ENCODE measurements at regions not wholly inside any gene's neighbourhood (a gene's known extent, or its start where the extent isn't known, plus 50 kb on each side); places are given as distances from the start of the nearest gene placed in this dataset.
"Not testable (repeated sequence)": the region's sequence is repeated elsewhere in the genome, so short reads cannot be mapped to it uniquely, and the experiment has no call there.

GRCh38 chr3:126292318-126293070 is 64.7 kb downstream of the KLF15 start:
- intact Hi-C loops (cut with micrococcal nuclease), result no loop called here
- no peak overlapping the region for H3K27ac Mint-ChIP-seq

GRCh38 chr3:126291537-126291936 is 65.7 kb downstream of the KLF15 start:
- intact Hi-C loops (cut with micrococcal nuclease), result no loop called here
- Mint-ChIP-seq H3K4me1 (ENCODE audit: low read depth) (peaks cover 4% of the 10 kb centered on the region), H3K27ac (no peak overlapping the region), H3K4me3 (no peak overlapping the region), H3K27me3 (ENCODE audit: low read depth) (peaks cover 35% of the 10 kb centered on the region), H3K9me3 (no peaks in the 10 kb centered on the region), H3K36me3 (ENCODE audit: low read depth) (no peaks in the 10 kb centered on the region)
- DNase-seq, result no peak
- CTCF ChIA-PET, result no interaction called here

More at GRCh38 chr3:126292318-126293070, 64.7 kb downstream of the KLF15 start:
- no peaks in the 10 kb centered on the region for H3K9me3 Mint-ChIP-seq
- no peaks in the 10 kb centered on the region for H3K36me3 Mint-ChIP-seq (ENCODE audit: low read depth)
- H3K27me3 Mint-ChIP-seq (ENCODE audit: low read depth), result peaks cover 33% of the 10 kb centered on the region
- DNase-seq, result no peak
- H3K4me3 Mint-ChIP-seq, result no peak overlapping the region
- CTCF ChIA-PET, result no interaction called here
- peaks cover 4% of the 10 kb centered on the region for H3K4me1 Mint-ChIP-seq (ENCODE audit: low read depth)

GRCh38 chr3:126291061-126291460 is 66.1 kb downstream of the KLF15 start:
- no peak overlapping the region for H3K4me3 Mint-ChIP-seq
- intact Hi-C loops (cut with micrococcal nuclease), result no loop called here
- H3K27me3 Mint-ChIP-seq (ENCODE audit: low read depth), result peaks cover 39% of the 10 kb centered on the region
- H3K36me3 Mint-ChIP-seq (ENCODE audit: low read depth), result no peaks in the 10 kb centered on the region
- no peaks in the 10 kb centered on the region for H3K9me3 Mint-ChIP-seq
- DNase-seq, result no peak
- peaks cover 4% of the 10 kb centered on the region for H3K4me1 Mint-ChIP-seq (ENCODE audit: low read depth)
- CTCF ChIA-PET, result no interaction called here
- no peak overlapping the region for H3K27ac Mint-ChIP-seq

GRCh38 chr3:126290325-126290724 is 66.9 kb downstream of the KLF15 start:
- CTCF ChIA-PET, result no interaction called here
- no peak overlapping the region for H3K27ac Mint-ChIP-seq

GRCh38 chr3:126289096-126289495 is 68.1 kb downstream of the KLF15 start:
- no peak overlapping the region for H3K4me3 Mint-ChIP-seq
- no peaks in the 10 kb centered on the region for H3K9me3 Mint-ChIP-seq
- H3K4me1 Mint-ChIP-seq (ENCODE audit: low read depth), result peaks cover 4% of the 10 kb centered on the region
- no peak for DNase-seq
- H3K36me3 Mint-ChIP-seq (ENCODE audit: low read depth), result no peaks in the 10 kb centered on the region
- CTCF ChIA-PET, result no interaction called here
- no peak overlapping the region for H3K27ac Mint-ChIP-seq
- H3K27me3 Mint-ChIP-seq (ENCODE audit: low read depth), result peaks cover 41% of the 10 kb centered on the region
- intact Hi-C loops (cut with micrococcal nuclease), result no loop called here

More at GRCh38 chr3:126290325-126290724, 66.9 kb downstream of the KLF15 start:
- peaks cover 41% of the 10 kb centered on the region for H3K27me3 Mint-ChIP-seq (ENCODE audit: low read depth)
- peaks cover 4% of the 10 kb centered on the region for H3K4me1 Mint-ChIP-seq (ENCODE audit: low read depth)
- H3K4me3 Mint-ChIP-seq, result no peak overlapping the region
- no peak for DNase-seq
- no peaks in the 10 kb centered on the region for H3K36me3 Mint-ChIP-seq (ENCODE audit: low read depth)
- no peaks in the 10 kb centered on the region for H3K9me3 Mint-ChIP-seq
- intact Hi-C loops (cut with micrococcal nuclease), result no loop called here

- Mint-ChIP-seq H3K36me3 (ENCODE audit: low read depth) (no peaks in the 10 kb centered on the region), H3K27ac (no peak overlapping the region), H3K27me3 (ENCODE audit: low read depth) (peaks cover 41% of the 10 kb centered on the region), H3K4me3 (no peak overlapping the region), H3K4me1 (ENCODE audit: low read depth) (peaks cover 4% of the 10 kb centered on the region), H3K9me3 (no peaks in the 10 kb centered on the region)
- CTCF ChIA-PET, result no interaction called here
- intact Hi-C loops (cut with micrococcal nuclease), result no loop called here
- no peak for DNase-seq
Observed at GRCh38 chr3:126288314-126288713, 68.9 kb downstream of the KLF15 start.

GRCh38 chr3:126287536-126288241 is 69.5 kb downstream of the KLF15 start:
- Mint-ChIP-seq H3K27ac (no peak overlapping the region), H3K27me3 (ENCODE audit: low read depth) (peaks cover 45% of the 10 kb centered on the region), H3K4me3 (no peak overlapping the region), H3K4me1 (ENCODE audit: low read depth) (peaks cover 4% of the 10 kb centered on the region), H3K9me3 (no peaks in the 10 kb centered on the region), H3K36me3 (ENCODE audit: low read depth) (no peaks in the 10 kb centered on the region)
- intact Hi-C loops (cut with micrococcal nuclease), result no loop called here
- DNase-seq, result no peak
- CTCF ChIA-PET, result no interaction called here

GRCh38 chr3:126287171-126287535 is 70.1 kb downstream of the KLF15 start:
- no peak overlapping the region for H3K4me3 Mint-ChIP-seq
- CTCF ChIA-PET, result no interaction called here
- peaks cover 4% of the 10 kb centered on the region for H3K4me1 Mint-ChIP-seq (ENCODE audit: low read depth)
- H3K27ac Mint-ChIP-seq, result no peak overlapping the region
- intact Hi-C loops (cut with micrococcal nuclease), result no loop called here
- peaks cover 44% of the 10 kb centered on the region for H3K27me3 Mint-ChIP-seq (ENCODE audit: low read depth)
- no peaks in the 10 kb centered on the region for H3K36me3 Mint-ChIP-seq (ENCODE audit: low read depth)
- DNase-seq, result no peak
- no peaks in the 10 kb centered on the region for H3K9me3 Mint-ChIP-seq

GRCh38 chr3:126285369-126285768 is 71.8 kb downstream of the KLF15 start:
- H3K27me3 Mint-ChIP-seq (ENCODE audit: low read depth), result peaks cover 35% of the 10 kb centered on the region
- no peaks in the 10 kb centered on the region for H3K36me3 Mint-ChIP-seq (ENCODE audit: low read depth)
- intact Hi-C loops (cut with micrococcal nuclease), result no loop called here
- no peak for DNase-seq
- no peak overlapping the region for H3K4me3 Mint-ChIP-seq
- no peak overlapping the region for H3K27ac Mint-ChIP-seq
- no peaks in the 10 kb centered on the region for H3K9me3 Mint-ChIP-seq
- CTCF ChIA-PET, result no interaction called here
- H3K4me1 Mint-ChIP-seq (ENCODE audit: low read depth), result peaks cover 4% of the 10 kb centered on the region

- intact Hi-C loops (cut with micrococcal nuclease), result no loop called here
- DNase-seq, result no peak
- H3K36me3 Mint-ChIP-seq (ENCODE audit: low read depth), result no peaks in the 10 kb centered on the region
- H3K4me3 Mint-ChIP-seq, result no peak overlapping the region
- H3K27ac Mint-ChIP-seq, result no peak overlapping the region
- peaks cover 4% of the 10 kb centered on the region for H3K4me1 Mint-ChIP-seq (ENCODE audit: low read depth)
- CTCF ChIA-PET, result no interaction called here
- peaks cover 29% of the 10 kb centered on the region for H3K27me3 Mint-ChIP-seq (ENCODE audit: low read depth)
- H3K9me3 Mint-ChIP-seq, result no peaks in the 10 kb centered on the region
Observed at GRCh38 chr3:126284258-126284904, 72.8 kb downstream of the KLF15 start.

- CTCF ChIA-PET; H3K4me1 Mint-ChIP-seq (ENCODE audit: low read depth); H3K36me3 Mint-ChIP-seq (ENCODE audit: low read depth); DNase-seq; H3K27ac Mint-ChIP-seq; intact Hi-C loops (cut with micrococcal nuclease); H3K9me3 Mint-ChIP-seq; H3K4me3 Mint-ChIP-seq: not testable (repeated sequence)
- H3K27me3 Mint-ChIP-seq (ENCODE audit: low read depth), result peaks cover 28% of the 10 kb centered on the region
Observed at GRCh38 chr3:126283651-126284050, 73.6 kb downstream of the KLF15 start.

- intact Hi-C loops (cut with micrococcal nuclease), result no loop called here
- CTCF ChIA-PET, result interaction anchor here (0.6 kb wide), 1 partner anchor 34 kb away, joined by 4 read pairs; no protein-coding TSS in a partner anchor
- Mint-ChIP-seq H3K27me3 (ENCODE audit: low read depth) (peaks cover 20% of the 10 kb centered on the region), H3K36me3 (ENCODE audit: low read depth) (no peaks in the 10 kb centered on the region), H3K4me3 (no peak overlapping the region), H3K9me3 (no peaks in the 10 kb centered on the region), H3K4me1 (ENCODE audit: low read depth) (no peaks in the 10 kb centered on the region), H3K27ac (no peak overlapping the region)
- DNase-seq, result no peak
Observed at GRCh38 chr3:126279853-126280252, 77.4 kb downstream of the KLF15 start.

Data from activated naive CD4-positive, alpha-beta T cell treated with anti-CD3 and anti-CD28 coated beads for 36 hours (primary cell).